MCF 10A (cell line): ENCODE measurements at regions not wholly inside any gene's neighbourhood (a gene's known extent, or its start where the extent isn't known, plus 50 kb on each side); places are given as distances from the start of the nearest gene placed in this dataset.

Experiments used
- BruUV-seq: library from RNA; stranded (reverse); fragments of 400-500 nt; replicated peaks from 2 replicates; lab custom pipeline; 2021; lab: Mats Ljungman, UMichigan
- CTCF ChIA-PET: fragments of 300-600 bp; sonication (Branson Sonifier 250); formaldehyde crosslinking; extraction: SDS; loops from one replicate; lab custom pipeline; 2021; ENCODE audit warnings: antibody characterized with exemption, inconsistent platforms; lab: Yijun Ruan, JAX
- POLR2A ChIA-PET: fragments of 300-600, 350-650 bp; sonication (Branson Sonifier 250); formaldehyde crosslinking; extraction: SDS; loops from one replicate; lab custom pipeline; 2020; ENCODE audit warnings: antibody characterized with exemption, inconsistent platforms; lab: Yijun Ruan, JAX
- DNase-seq: peaks from one replicate; pipeline ENCODE4 v3.0.0-alpha.2; 2018; ENCODE audit not compliant: unreplicated experiment
- H3K27ac Mint-ChIP-seq: one replicate; pipeline ENCODE4 v1.8.0; 2022; ENCODE audit warnings: mild to moderate bottlenecking, low read depth, mixed read lengths; ENCODE audit not compliant: unreplicated experiment
- H3K27me3 Mint-ChIP-seq: one replicate; pipeline ENCODE4 v1.8.0; 2022; ENCODE audit warnings: mixed read lengths; ENCODE audit not compliant: insufficient read depth, unreplicated experiment
- H3K36me3 Mint-ChIP-seq: one replicate; pipeline ENCODE4 v1.8.0; 2022; ENCODE audit warnings: mild to moderate bottlenecking, moderate library complexity, mixed read lengths; ENCODE audit not compliant: insufficient read depth, unreplicated experiment
- H3K4me1 Mint-ChIP-seq: one replicate; pipeline ENCODE4 v1.8.0; 2022; ENCODE audit warnings: mixed read lengths; ENCODE audit not compliant: insufficient read depth, unreplicated experiment
- H3K4me3 Mint-ChIP-seq: one replicate; pipeline ENCODE4 v1.8.0; 2022; ENCODE audit warnings: mild to moderate bottlenecking, moderate library complexity, mixed read lengths; ENCODE audit not compliant: unreplicated experiment
- H3K9me3 Mint-ChIP-seq: one replicate; pipeline ENCODE4 v1.8.0; 2022; ENCODE audit warnings: mixed read lengths; ENCODE audit not compliant: unreplicated experiment
- intact Hi-C: fragments of 100-400 bp; cut with micrococcal nuclease; formaldehyde crosslinking; loops from 2 replicates; pipeline ENCODE4 v1.14.1; 2022
- TF ChIP-seq, protein P1 (sequence below): fragments of 200-600 bp; IDR thresholded peaks from one replicate; pipeline ENCODE4 v1.8.0; 2022; ENCODE audit warnings: antibody characterized with exemption, mild to moderate bottlenecking; ENCODE audit not compliant: unreplicated experiment

DNA sequence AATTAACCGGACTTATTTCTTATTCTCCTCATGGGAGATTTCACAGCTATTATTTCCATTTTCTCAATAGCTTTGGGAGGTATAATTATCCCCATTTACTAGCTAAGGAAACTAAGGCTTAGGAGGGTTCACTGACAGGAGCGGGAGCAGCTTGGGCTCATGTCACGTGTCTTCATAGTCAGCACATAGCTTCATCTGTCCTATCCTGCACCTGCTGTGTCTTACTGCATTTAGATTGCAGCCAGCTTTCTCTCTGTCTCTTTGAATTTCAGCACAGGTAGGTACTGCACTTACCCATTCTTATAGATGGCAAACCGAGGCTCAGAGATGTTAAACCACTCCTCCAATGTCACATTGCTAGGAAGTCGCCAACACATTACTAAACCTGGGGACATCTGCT lies 839.9 kb downstream of the MAFB start:
- CTCF ChIA-PET: interaction anchor here (0.5 to 5.1 kb wide), 10 partner anchors 9 to 892 kb away, joined by 3 to 35 read pairs (median 5); no protein-coding TSS in a partner anchor
- H3K36me3 Mint-ChIP-seq: no peaks in the 10 kb centered on the region
- no peak for DNase-seq
- TF ChIP-seq, protein P1, sequence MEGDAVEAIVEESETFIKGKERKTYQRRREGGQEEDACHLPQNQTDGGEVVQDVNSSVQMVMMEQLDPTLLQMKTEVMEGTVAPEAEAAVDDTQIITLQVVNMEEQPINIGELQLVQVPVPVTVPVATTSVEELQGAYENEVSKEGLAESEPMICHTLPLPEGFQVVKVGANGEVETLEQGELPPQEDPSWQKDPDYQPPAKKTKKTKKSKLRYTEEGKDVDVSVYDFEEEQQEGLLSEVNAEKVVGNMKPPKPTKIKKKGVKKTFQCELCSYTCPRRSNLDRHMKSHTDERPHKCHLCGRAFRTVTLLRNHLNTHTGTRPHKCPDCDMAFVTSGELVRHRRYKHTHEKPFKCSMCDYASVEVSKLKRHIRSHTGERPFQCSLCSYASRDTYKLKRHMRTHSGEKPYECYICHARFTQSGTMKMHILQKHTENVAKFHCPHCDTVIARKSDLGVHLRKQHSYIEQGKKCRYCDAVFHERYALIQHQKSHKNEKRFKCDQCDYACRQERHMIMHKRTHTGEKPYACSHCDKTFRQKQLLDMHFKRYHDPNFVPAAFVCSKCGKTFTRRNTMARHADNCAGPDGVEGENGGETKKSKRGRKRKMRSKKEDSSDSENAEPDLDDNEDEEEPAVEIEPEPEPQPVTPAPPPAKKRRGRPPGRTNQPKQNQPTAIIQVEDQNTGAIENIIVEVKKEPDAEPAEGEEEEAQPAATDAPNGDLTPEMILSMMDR: no peak
- intact Hi-C loops: no loop called here
- H3K4me3 Mint-ChIP-seq: no peak overlapping the region
- no peaks in the 10 kb centered on the region for H3K27me3 Mint-ChIP-seq
- H3K27ac Mint-ChIP-seq: no peak overlapping the region
- POLR2A ChIA-PET: interaction anchor here (0.6 to 2.6 kb wide), 12 partner anchors 10 to 1011 kb away, joined by 3 to 28 read pairs (median 4); no protein-coding TSS in a partner anchor
- no TSS peak for BruUV-seq
- H3K4me1 Mint-ChIP-seq: peaks cover 38% of the 10 kb centered on the region
- no peaks in the 10 kb centered on the region for H3K9me3 Mint-ChIP-seq

DNA sequence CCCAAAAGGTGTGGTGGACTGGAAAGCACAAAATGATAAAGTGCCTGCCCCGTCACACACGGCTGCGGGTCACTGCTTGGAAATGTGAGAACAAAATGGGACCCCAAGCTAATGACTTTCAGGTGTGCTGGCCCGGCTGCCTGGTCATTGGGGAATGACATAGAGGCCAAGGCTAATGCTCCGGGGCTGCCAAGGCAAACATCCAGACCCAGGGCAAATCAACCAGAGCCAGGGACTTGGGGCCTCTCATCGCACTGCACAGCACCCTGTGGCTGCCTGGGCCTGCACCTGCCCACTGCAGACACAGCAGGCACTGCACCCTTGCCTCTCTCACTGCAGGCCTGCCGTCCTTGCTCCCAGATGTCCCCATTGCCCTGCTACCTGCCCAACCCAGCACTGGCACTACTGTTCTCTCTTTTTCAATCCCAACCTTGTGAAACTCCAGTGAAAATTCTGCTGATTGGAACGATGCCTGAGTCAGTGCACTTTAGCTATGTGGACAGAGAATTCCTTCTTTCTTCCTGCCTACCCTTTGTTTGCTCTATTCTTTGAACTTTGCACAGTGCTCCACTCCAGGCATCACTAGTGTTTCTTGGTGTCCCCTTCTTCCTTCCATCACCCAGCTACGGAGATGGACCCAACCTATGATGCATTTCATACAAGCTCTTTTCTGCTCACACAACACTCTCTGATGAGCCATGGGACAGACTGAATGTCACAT lies 849.5 kb downstream of the MAFB start:
- BruUV-seq: no TSS peak
- Mint-ChIP-seq H3K27me3 (no peaks in the 10 kb centered on the region), H3K36me3 (no peaks in the 10 kb centered on the region), H3K4me3 (no peak overlapping the region), H3K9me3 (no peaks in the 10 kb centered on the region), H3K4me1 (no peaks in the 10 kb centered on the region), H3K27ac (no peak overlapping the region)
- intact Hi-C loops: no loop called here
- POLR2A ChIA-PET: interaction anchor here (1.1 to 1.8 kb wide), 2 partner anchors 10 to 11 kb away, joined by 3 to 9 read pairs; no protein-coding TSS in a partner anchor
- no peak for DNase-seq
- TF ChIP-seq, protein P1: no peak
- CTCF ChIA-PET: interaction anchor here (0.6 to 3.3 kb wide), 9 partner anchors 10 to 1179 kb away, joined by 3 to 20 read pairs (median 3); no protein-coding TSS in a partner anchor

DNA sequence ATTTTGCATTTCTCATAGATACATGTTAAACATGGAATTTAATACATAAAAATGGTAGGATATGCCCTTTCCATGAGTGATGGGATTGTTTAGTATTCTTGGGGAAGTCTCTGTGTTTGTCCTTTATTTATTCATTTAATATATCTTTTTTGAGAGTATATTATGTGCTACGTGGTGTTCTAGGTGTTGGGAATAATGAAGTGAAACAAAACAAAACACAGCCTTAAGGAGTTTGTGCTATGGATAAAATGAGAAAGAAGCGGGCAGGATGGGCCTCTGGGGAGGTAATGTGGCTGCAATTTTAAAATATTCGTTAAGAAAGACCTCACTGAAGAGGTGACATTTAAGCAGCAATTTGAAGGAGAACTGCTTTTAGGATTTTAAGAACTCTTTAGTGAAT lies 851.5 kb downstream of the MAFB start:
- CTCF ChIA-PET: no interaction called here

More for the DNA sequence above, 851.5 kb downstream of the MAFB start:
- TF ChIP-seq, protein P1: no peak
- Mint-ChIP-seq H3K27me3 (no peaks in the 10 kb centered on the region), H3K36me3 (no peaks in the 10 kb centered on the region), H3K9me3 (no peaks in the 10 kb centered on the region), H3K4me1 (no peaks in the 10 kb centered on the region), H3K4me3 (no peak overlapping the region), H3K27ac (no peak overlapping the region)
- no peak for DNase-seq
- intact Hi-C loops: no loop called here
- BruUV-seq: no TSS peak
- POLR2A ChIA-PET: no interaction called here
